ENCODE measurements at regions not wholly inside any gene's neighbourhood (a gene's known extent, or its start where the extent isn't known, plus 50 kb on each side); places are given as distances from the start of the nearest gene placed in this dataset.

DNA sequence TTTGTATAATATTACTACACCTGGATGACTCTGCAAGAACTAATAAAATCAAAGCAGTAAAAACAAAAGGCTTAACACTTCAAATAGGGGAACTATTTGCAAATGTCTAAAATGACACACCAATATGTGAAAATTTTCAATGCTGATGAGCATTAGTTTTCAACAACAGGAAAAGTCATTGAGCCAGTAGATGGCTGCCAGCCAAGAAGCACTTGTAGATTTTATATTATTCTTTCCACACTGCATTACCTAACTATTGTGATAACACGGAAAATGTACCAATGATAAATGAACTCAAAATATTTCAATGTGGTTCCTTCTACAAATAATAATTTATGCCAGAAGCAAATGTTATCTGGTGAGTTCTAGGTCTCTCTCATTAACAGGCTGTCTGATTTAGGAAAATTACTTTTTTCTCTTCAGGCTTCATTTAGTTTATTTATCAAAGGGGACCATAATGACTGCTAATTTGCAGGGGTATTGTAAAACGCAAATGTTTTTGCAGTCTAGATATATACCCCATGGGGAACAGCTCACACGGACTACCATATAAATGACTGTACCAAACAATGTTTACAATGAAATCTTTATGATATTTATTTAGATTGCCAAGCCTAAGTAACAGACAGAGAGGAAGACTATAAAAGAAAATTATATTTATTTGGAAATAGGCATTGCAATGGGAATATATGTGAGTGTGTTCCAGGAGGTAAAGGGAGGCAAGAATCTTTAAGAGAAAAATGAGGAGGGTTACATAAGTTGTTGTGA is 407.8 kb downstream of the LIG4 start:
- TF ChIP-seq, protein P1, sequence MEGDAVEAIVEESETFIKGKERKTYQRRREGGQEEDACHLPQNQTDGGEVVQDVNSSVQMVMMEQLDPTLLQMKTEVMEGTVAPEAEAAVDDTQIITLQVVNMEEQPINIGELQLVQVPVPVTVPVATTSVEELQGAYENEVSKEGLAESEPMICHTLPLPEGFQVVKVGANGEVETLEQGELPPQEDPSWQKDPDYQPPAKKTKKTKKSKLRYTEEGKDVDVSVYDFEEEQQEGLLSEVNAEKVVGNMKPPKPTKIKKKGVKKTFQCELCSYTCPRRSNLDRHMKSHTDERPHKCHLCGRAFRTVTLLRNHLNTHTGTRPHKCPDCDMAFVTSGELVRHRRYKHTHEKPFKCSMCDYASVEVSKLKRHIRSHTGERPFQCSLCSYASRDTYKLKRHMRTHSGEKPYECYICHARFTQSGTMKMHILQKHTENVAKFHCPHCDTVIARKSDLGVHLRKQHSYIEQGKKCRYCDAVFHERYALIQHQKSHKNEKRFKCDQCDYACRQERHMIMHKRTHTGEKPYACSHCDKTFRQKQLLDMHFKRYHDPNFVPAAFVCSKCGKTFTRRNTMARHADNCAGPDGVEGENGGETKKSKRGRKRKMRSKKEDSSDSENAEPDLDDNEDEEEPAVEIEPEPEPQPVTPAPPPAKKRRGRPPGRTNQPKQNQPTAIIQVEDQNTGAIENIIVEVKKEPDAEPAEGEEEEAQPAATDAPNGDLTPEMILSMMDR (IDR thresholded peaks at IDR 0.05): no peak
- no peak for TF ChIP-seq POLR2A (IDR thresholded peaks at IDR 0.05)
